Naive B cell (primary cell): ENCODE measurements at regions not wholly inside any gene's neighbourhood (a gene's known extent, or its start where the extent isn't known, plus 50 kb on each side); places are given as distances from the start of the nearest gene placed in this dataset.
"Not testable (repeated sequence)": the region's sequence is repeated elsewhere in the genome, so short reads cannot be mapped to it uniquely, and the experiment has no call there.

ENCODE experiments used
- ATAC-seq, 2 donors: fragments of 150-1000 bp; cut with Tn5 transposase; 2 replicates each; pipeline ENCODE4 v1.10.0; 2021; ENCODE audit warnings: low read depth in 2 of 2, mild to moderate bottlenecking in 2 of 2, moderate library complexity in 2 of 2
- DNase-seq: peaks from one replicate; pipeline ENCODE4 v3.0.0; 2022
- H3K27ac Mint-ChIP-seq, 6 donors: one replicate each; pipeline ENCODE4 v1.8.0; 2020 to 2022; ENCODE audit warnings: mild to moderate bottlenecking in 6 of 6, mixed read lengths in 6 of 6, moderate library complexity in 5 of 6, inconsistent platforms in 2 of 6
- H3K27me3 Mint-ChIP-seq, 3 donors: one replicate each; pipeline ENCODE4 v1.8.0; 2021 to 2022; ENCODE audit warnings: mixed read lengths in 3 of 3, mild to moderate bottlenecking in 1 of 3
- H3K36me3 Mint-ChIP-seq, 2 donors: one replicate each; pipeline ENCODE4 v1.8.0; 2020 to 2022; ENCODE audit warnings: mixed read lengths in 2 of 2, inconsistent platforms in 1 of 2, mild to moderate bottlenecking in 1 of 2
- H3K4me1 Mint-ChIP-seq, 3 donors: one replicate each; pipeline ENCODE4 v1.8.0; 2020 to 2022; ENCODE audit warnings: mixed read lengths in 3 of 3, inconsistent platforms in 1 of 3, mild to moderate bottlenecking in 1 of 3, moderate library complexity in 1 of 3
- H3K4me3 Mint-ChIP-seq, 8 donors: one replicate each; pipeline ENCODE4 v1.8.0; 2020 to 2022; ENCODE audit warnings: mild to moderate bottlenecking in 8 of 8, mixed read lengths in 8 of 8, moderate library complexity in 8 of 8, inconsistent platforms in 2 of 8
- H3K9me3 Mint-ChIP-seq, 7 donors: one replicate each; pipeline ENCODE4 v1.8.0; 2020 to 2022; ENCODE audit warnings: mixed read lengths in 7 of 7, mild to moderate bottlenecking in 5 of 7, inconsistent platforms in 2 of 7, moderate library complexity in 1 of 7

- no peak for ATAC-seq
- DNase-seq, result no peak
- Mint-ChIP-seq H3K4me1 (peaks cover 0 to 4% (median 0%) of the 10 kb centered on the region in 3 donors), H3K4me3 (no peak overlapping the region), H3K27me3 (peaks cover 14 to 21% (median 18%) of the 10 kb centered on the region in 3 donors), H3K9me3 (no peaks in the 10 kb centered on the region), H3K27ac (no peak overlapping the region), H3K36me3 (no peaks in the 10 kb centered on the region)
Observed at GRCh38 chr6:146914489-146915483, 289.4 kb upstream of the STXBP5 start.

GRCh38 chr6:146915671-146916127 lies 288.5 kb upstream of the STXBP5 start:
- DNase-seq (no peak), ATAC-seq (no peak)
- peaks cover 0 to 4% (median 0%) of the 10 kb centered on the region in 3 donors for H3K4me1 Mint-ChIP-seq
- no peak overlapping the region for H3K4me3 Mint-ChIP-seq
- peaks cover 10 to 21% (median 18%) of the 10 kb centered on the region in 3 donors for H3K27me3 Mint-ChIP-seq
- no peaks in the 10 kb centered on the region for H3K9me3 Mint-ChIP-seq
- no peaks in the 10 kb centered on the region for H3K36me3 Mint-ChIP-seq
- H3K27ac Mint-ChIP-seq, result peak overlapping the region in 1 of 6 donors; percentile 72

GRCh38 chr6:146916435-146917025 lies 287.7 kb upstream of the STXBP5 start:
- no peak overlapping the region for H3K27ac Mint-ChIP-seq
- H3K4me1 Mint-ChIP-seq, result peaks cover 0 to 4% (median 0%) of the 10 kb centered on the region in 3 donors
- no peak overlapping the region for H3K4me3 Mint-ChIP-seq
- ATAC-seq (no peak), DNase-seq (no peak)
- H3K27me3 Mint-ChIP-seq, result peaks cover 10 to 21% (median 18%) of the 10 kb centered on the region in 3 donors
- H3K9me3 Mint-ChIP-seq, result no peaks in the 10 kb centered on the region
- H3K36me3 Mint-ChIP-seq, result no peaks in the 10 kb centered on the region

- ATAC-seq, result no peak
- H3K36me3 Mint-ChIP-seq, result no peaks in the 10 kb centered on the region
- H3K9me3 Mint-ChIP-seq, result no peaks in the 10 kb centered on the region
- H3K27ac Mint-ChIP-seq, result no peak overlapping the region
- H3K27me3 Mint-ChIP-seq, result peaks cover 10 to 21% (median 18%) of the 10 kb centered on the region in 3 donors
- DNase-seq, result no peak
- peaks cover 0 to 4% (median 0%) of the 10 kb centered on the region in 3 donors for H3K4me1 Mint-ChIP-seq
- H3K4me3 Mint-ChIP-seq, result no peak overlapping the region
Observed at GRCh38 chr6:146917182-146917581, 287.0 kb upstream of the STXBP5 start.

GRCh38 chr6:146917979-146918378 lies 286.2 kb upstream of the STXBP5 start:
- Mint-ChIP-seq H3K4me3 (no peak overlapping the region), H3K4me1 (peaks cover 0 to 4% (median 0%) of the 10 kb centered on the region in 3 donors), H3K27ac (no peak overlapping the region), H3K27me3 (peaks cover 10 to 17% (median 12%) of the 10 kb centered on the region in 3 donors), H3K36me3 (no peaks in the 10 kb centered on the region), H3K9me3 (no peaks in the 10 kb centered on the region)
- DNase-seq (no peak), ATAC-seq (no peak)

- Mint-ChIP-seq H3K4me1 (peaks cover 0 to 2% (median 0%) of the 10 kb centered on the region in 3 donors), H3K36me3 (no peaks in the 10 kb centered on the region), H3K4me3 (no peak overlapping the region), H3K27me3 (peaks cover 6 to 10% (median 10%) of the 10 kb centered on the region in 3 donors), H3K27ac (no peak overlapping the region), H3K9me3 (peaks cover 0 to 6% (median 0%) of the 10 kb centered on the region in 7 donors)
- DNase-seq (no peak), ATAC-seq (no peak)
Observed at GRCh38 chr6:146919017-146919416, 285.2 kb upstream of the STXBP5 start.

- no peaks in the 10 kb centered on the region for H3K27me3 Mint-ChIP-seq
- no peaks in the 10 kb centered on the region for H3K36me3 Mint-ChIP-seq
- ATAC-seq, result no peak
- no peak for DNase-seq
- no peak overlapping the region for H3K27ac Mint-ChIP-seq
- H3K9me3 Mint-ChIP-seq, result peaks cover 0 to 6% (median 0%) of the 10 kb centered on the region in 7 donors
- H3K4me1 Mint-ChIP-seq, result no peaks in the 10 kb centered on the region
- no peak overlapping the region for H3K4me3 Mint-ChIP-seq
Observed at GRCh38 chr6:146923205-146923833, 280.9 kb upstream of the STXBP5 start.

GRCh38 chr6:146925846-146926245 lies 278.4 kb upstream of the STXBP5 start:
- H3K36me3 Mint-ChIP-seq, result no peaks in the 10 kb centered on the region
- H3K4me1 Mint-ChIP-seq, result no peaks in the 10 kb centered on the region
- DNase-seq (no peak), ATAC-seq (no peak)
- no peak overlapping the region for H3K27ac Mint-ChIP-seq
- no peak overlapping the region for H3K4me3 Mint-ChIP-seq
- peaks cover 0 to 8% (median 2%) of the 10 kb centered on the region in 7 donors for H3K9me3 Mint-ChIP-seq
- H3K27me3 Mint-ChIP-seq, result no peaks in the 10 kb centered on the region

- Mint-ChIP-seq H3K27ac (no peak overlapping the region), H3K36me3 (no peaks in the 10 kb centered on the region)
- ATAC-seq, result no peak
Observed at GRCh38 chr6:146928503-146928902, 275.7 kb upstream of the STXBP5 start.

GRCh38 chr6:146931214-146931613 lies 273.0 kb upstream of the STXBP5 start:
- Mint-ChIP-seq H3K27me3 (peaks cover 0 to 4% (median 0%) of the 10 kb centered on the region in 3 donors), H3K36me3 (no peaks in the 10 kb centered on the region), H3K27ac (no peak overlapping the region), H3K4me3 (no peak overlapping the region), H3K9me3 (peaks cover 0 to 4% (median 0%) of the 10 kb centered on the region in 7 donors), H3K4me1 (no peaks in the 10 kb centered on the region)
- ATAC-seq, result no peak
- no peak for DNase-seq

More at GRCh38 chr6:146928503-146928902, 275.7 kb upstream of the STXBP5 start:
- Mint-ChIP-seq H3K4me1 (no peaks in the 10 kb centered on the region), H3K9me3 (peaks cover 0 to 4% (median 2%) of the 10 kb centered on the region in 7 donors), H3K27me3 (peaks cover 0 to 4% (median 0%) of the 10 kb centered on the region in 3 donors), H3K4me3 (no peak overlapping the region)
- DNase-seq, result no peak

- H3K27ac Mint-ChIP-seq, result no peak overlapping the region
Observed at GRCh38 chr6:146937316-146937715, 266.9 kb upstream of the STXBP5 start.

GRCh38 chr6:146938266-146938665 lies 266.0 kb upstream of the STXBP5 start:
- H3K4me3 Mint-ChIP-seq, result no peak overlapping the region
- peaks cover 0 to 5% of the 10 kb centered on the region in 2 donors for H3K36me3 Mint-ChIP-seq
- no peak overlapping the region for H3K27ac Mint-ChIP-seq
- ATAC-seq, result no peak
- H3K9me3 Mint-ChIP-seq, result peaks cover 0 to 11% (median 6%) of the 10 kb centered on the region in 7 donors
- H3K27me3 Mint-ChIP-seq, result peaks cover 0 to 12% (median 0%) of the 10 kb centered on the region in 3 donors
- no peaks in the 10 kb centered on the region for H3K4me1 Mint-ChIP-seq
- DNase-seq, result no peak

More at GRCh38 chr6:146937316-146937715, 266.9 kb upstream of the STXBP5 start:
- ATAC-seq (no peak), DNase-seq (no peak)
- Mint-ChIP-seq H3K27me3 (peaks cover 0 to 8% (median 4%) of the 10 kb centered on the region in 3 donors), H3K4me3 (no peak overlapping the region), H3K36me3 (peaks cover 0 to 5% of the 10 kb centered on the region in 2 donors), H3K9me3 (peaks cover 0 to 9% (median 6%) of the 10 kb centered on the region in 7 donors), H3K4me1 (no peaks in the 10 kb centered on the region)

GRCh38 chr6:146939456-146939855 lies 264.8 kb upstream of the STXBP5 start:
- not testable (repeated sequence) for H3K4me1 Mint-ChIP-seq, H3K4me3 Mint-ChIP-seq, H3K36me3 Mint-ChIP-seq, H3K27ac Mint-ChIP-seq, DNase-seq, ATAC-seq
- peaks cover 0 to 19% (median 6%) of the 10 kb centered on the region in 7 donors for H3K9me3 Mint-ChIP-seq
- peaks cover 0 to 12% (median 0%) of the 10 kb centered on the region in 3 donors for H3K27me3 Mint-ChIP-seq
